ENCODE measurements at regions not wholly inside any gene's neighbourhood (a gene's known extent, or its start where the extent isn't known, plus 50 kb on each side); places are given as distances from the start of the nearest gene placed in this dataset.

GRCh38 chr11:104645261-104646222 is 252.7 kb downstream of the CASP12 start:
- TF ChIP-seq CTCF (conservative IDR thresholded peaks at IDR 0.05; ENCODE audit: low read depth, low read length) = no peak
- no peak for TF ChIP-seq EZH2 (IDR thresholded peaks at IDR 0.05; ENCODE audit: low read length, unreplicated experiment)
- no peak for TF ChIP-seq EZH2phosphoT487 (IDR thresholded peaks at IDR 0.05; ENCODE audit: borderline replicate concordance, low read length)

Measured in PC-3 (cell line).